SIG-M5 treated with dmso at 0.1 percent for 504 hours (cell line): ENCODE measurements at regions not wholly inside any gene's neighbourhood (a gene's known extent, or its start where the extent isn't known, plus 50 kb on each side); places are given as distances from the start of the nearest gene placed in this dataset.
"Not testable (repeated sequence)": the region's sequence is repeated elsewhere in the genome, so short reads cannot be mapped to it uniquely, and the experiment has no call there.

ENCODE experiments used
- DNase-seq: peaks from one replicate; lab custom pipeline; 2025; ENCODE audit not compliant: unreplicated experiment; lab: John Stamatoyannopoulos, UW

- no peak for DNase-seq
Measured at GRCh38 chr2:210860276-210860675, 303.9 kb downstream of the CPS1 start.

GRCh38 chr2:210861038-210861665 is 304.8 kb downstream of the CPS1 start:
- DNase-seq = no peak

- DNase-seq = no peak
Measured at GRCh38 chr2:210862283-210863065, 306.1 kb downstream of the CPS1 start.

- no peak for DNase-seq
Measured at GRCh38 chr2:210863283-210863682, 306.9 kb downstream of the CPS1 start.

GRCh38 chr2:210871566-210871965 is 315.2 kb downstream of the CPS1 start:
- not testable (repeated sequence) for DNase-seq

GRCh38 chr2:210873631-210874030 is 317.2 kb downstream of the CPS1 start:
- DNase-seq = peak; percentile 2

GRCh38 chr2:210884227-210884626 is 327.8 kb downstream of the CPS1 start:
- DNase-seq = no peak

- DNase-seq = no peak
Measured at GRCh38 chr2:210888035-210888434, 331.6 kb downstream of the CPS1 start.

GRCh38 chr2:210895132-210895531 is 338.7 kb downstream of the CPS1 start:
- no peak for DNase-seq

- DNase-seq = no peak
Measured at GRCh38 chr2:210899131-210899530, 342.7 kb downstream of the CPS1 start.

- no peak for DNase-seq
Measured at GRCh38 chr2:210901326-210901725, 344.9 kb downstream of the CPS1 start.

GRCh38 chr2:210912779-210913178 is 356.4 kb downstream of the CPS1 start:
- DNase-seq = no peak

GRCh38 chr2:210913461-210913860 is 357.1 kb downstream of the CPS1 start:
- DNase-seq = no peak

GRCh38 chr2:210915912-210916311 is 359.5 kb downstream of the CPS1 start:
- DNase-seq = no peak

GRCh38 chr2:210917465-210917864 is 361.1 kb downstream of the CPS1 start:
- no peak for DNase-seq

GRCh38 chr2:210919128-210919527 is 362.7 kb downstream of the CPS1 start:
- DNase-seq = no peak

- no peak for DNase-seq
Measured at GRCh38 chr2:210922419-210922818, 366.0 kb downstream of the CPS1 start.

GRCh38 chr2:210928714-210929113 is 372.3 kb downstream of the CPS1 start:
- no peak for DNase-seq

- DNase-seq = no peak
Measured at GRCh38 chr2:210938228-210938627, 381.8 kb downstream of the CPS1 start.

- DNase-seq = no peak
Measured at GRCh38 chr2:210946395-210946794, 390.0 kb downstream of the CPS1 start.

- not testable (repeated sequence) for DNase-seq
Measured at GRCh38 chr2:210950434-210951060, 394.1 kb downstream of the CPS1 start.

GRCh38 chr2:210954386-210954907 is 398.0 kb downstream of the CPS1 start:
- DNase-seq = no peak
